Neutrophil (primary cell): ENCODE measurements at regions not wholly inside any gene's neighbourhood (a gene's known extent, or its start where the extent isn't known, plus 50 kb on each side); places are given as distances from the start of the nearest gene placed in this dataset.

Experiments used
- H3K27ac ChIP-seq: fragments of 200-600 bp; sonication (generic); 2 replicates; pipeline ENCODE4 v1.5.1; 2016; ENCODE audit warnings: mild to moderate bottlenecking, moderate library complexity
- H3K27me3 ChIP-seq: fragments of 200-600 bp; sonication (generic); 2 replicates; pipeline ENCODE4 v1.6.0; 2016; ENCODE audit warnings: mild to moderate bottlenecking
- H3K36me3 ChIP-seq: fragments of 200-600 bp; sonication (generic); 2 replicates; pipeline ENCODE4 v1.5.1; 2017
- H3K4me1 ChIP-seq, 2 experiments: fragments of 200-600 bp in 1 of 2; sonication (generic) in 1 of 2; 1 replicate in 1 of 2; 2 replicates in 1 of 2; pipeline versions ENCODE4 v1.5.1 to v1.6.1; 2013 to 2016; ENCODE audit warnings: low read depth in 1 of 2, low read length in 1 of 2, mild to moderate bottlenecking in 1 of 2, moderate library complexity in 1 of 2; ENCODE audit not compliant: control insufficient read depth in 1 of 2, insufficient read depth in 1 of 2
- H3K4me3 ChIP-seq, 2 experiments: fragments of 200-600 bp in 1 of 2; sonication (generic) in 1 of 2; 1 replicate in 1 of 2; 2 replicates in 1 of 2; pipeline ENCODE4 v1.5.1; 2013 to 2016; ENCODE audit warnings: low read depth in 1 of 2, low read length in 1 of 2, mild to moderate bottlenecking in 1 of 2, moderate library complexity in 1 of 2
- H3K9me3 ChIP-seq: fragments of 200-600 bp; sonication (generic); 2 replicates; pipeline ENCODE4 v1.5.1; 2016
- CTCF ChIP-seq: fragments of 200-600 bp; sonication (generic); IDR thresholded peaks from 2 replicates; pipeline ENCODE4 v1.5.1; 2016; ENCODE audit warnings: antibody characterized with exemption

DNA sequence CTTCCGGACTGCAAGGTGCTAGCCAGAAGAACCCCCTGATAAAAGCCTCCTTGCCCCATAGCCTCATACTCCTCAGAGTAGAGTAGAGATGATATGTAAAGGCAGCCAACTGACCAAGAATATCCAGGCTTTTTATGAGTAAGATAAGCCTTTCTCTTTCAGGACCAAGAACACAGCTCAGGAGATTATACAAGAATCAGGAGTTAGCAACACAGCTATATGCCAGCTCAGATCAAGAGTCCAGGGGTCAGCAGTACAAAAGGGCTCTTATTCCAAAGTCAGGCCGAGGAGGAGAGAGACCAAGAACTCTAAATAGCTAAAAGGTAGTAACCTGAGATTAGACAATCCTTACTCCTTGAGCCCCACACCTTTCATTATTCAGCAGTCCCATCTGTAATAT lies 135.3 kb downstream of the BTG1 start:
- H3K36me3 ChIP-seq = no peaks in the 10 kb centered on the region
- no peaks in the 10 kb centered on the region for H3K27me3 ChIP-seq
- TF ChIP-seq CTCF = no peak
- H3K9me3 ChIP-seq = no peaks in the 10 kb centered on the region
- no peak overlapping the region for H3K4me3 ChIP-seq
- no peak overlapping the region for H3K27ac ChIP-seq
- no peaks in the 10 kb centered on the region for H3K4me1 ChIP-seq

DNA sequence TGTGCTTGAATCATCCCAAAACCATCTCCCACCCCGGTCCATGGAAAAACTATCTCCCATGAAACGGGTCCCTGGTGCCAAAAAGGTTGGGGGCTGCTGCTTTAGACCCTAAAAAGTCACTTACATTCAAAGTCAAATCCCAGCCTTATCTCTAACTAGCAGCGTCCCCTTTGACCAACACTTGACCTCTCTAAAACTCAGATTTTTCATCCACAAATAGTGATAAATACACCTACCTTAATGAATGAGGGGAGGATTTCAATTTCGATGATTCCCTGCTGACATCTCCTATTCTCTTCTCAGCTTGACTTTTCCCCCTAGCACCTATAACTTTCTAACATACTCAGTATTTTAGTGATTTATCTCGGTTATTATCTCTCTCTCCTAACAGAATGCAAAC lies 137.3 kb downstream of the BTG1 start:
- no peaks in the 10 kb centered on the region for H3K36me3 ChIP-seq
- H3K27ac ChIP-seq = no peak overlapping the region
- no peaks in the 10 kb centered on the region for H3K4me1 ChIP-seq
- TF ChIP-seq CTCF = no peak
- H3K27me3 ChIP-seq = no peaks in the 10 kb centered on the region
- no peak overlapping the region for H3K4me3 ChIP-seq
- no peaks in the 10 kb centered on the region for H3K9me3 ChIP-seq

GRCh38 chr12:92007787-92008186 lies 137.9 kb downstream of the BTG1 start:
- Histone ChIP-seq H3K27ac (no peak overlapping the region), H3K4me1 (no peaks in the 10 kb centered on the region), H3K4me3 (no peak overlapping the region), H3K36me3 (no peaks in the 10 kb centered on the region), H3K9me3 (no peaks in the 10 kb centered on the region), H3K27me3 (no peaks in the 10 kb centered on the region)
- no peak for TF ChIP-seq CTCF

DNA sequence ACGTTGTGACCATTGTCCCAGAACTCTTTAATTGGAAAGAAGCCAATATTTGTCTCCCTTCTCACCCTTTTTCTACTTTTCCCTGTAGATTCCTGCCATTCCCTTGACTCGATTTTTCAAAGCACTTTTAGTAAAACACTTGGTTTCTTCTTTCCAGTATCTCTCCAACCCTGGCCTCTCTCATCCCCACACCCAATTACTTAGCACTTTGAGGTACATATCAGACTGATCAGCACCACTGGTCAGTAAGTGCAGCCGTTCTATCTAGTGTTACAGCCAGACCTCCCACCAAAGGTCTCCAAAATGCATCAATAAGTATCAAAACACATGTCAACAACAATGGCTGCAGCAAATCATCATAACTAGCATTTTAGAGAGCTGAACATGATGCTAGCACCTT lies 141.9 kb downstream of the BTG1 start:
- no peaks in the 10 kb centered on the region for H3K4me1 ChIP-seq
- H3K27me3 ChIP-seq = no peaks in the 10 kb centered on the region
- H3K9me3 ChIP-seq = no peaks in the 10 kb centered on the region
- no peaks in the 10 kb centered on the region for H3K36me3 ChIP-seq
- no peak for TF ChIP-seq CTCF
- H3K4me3 ChIP-seq = no peak overlapping the region
- no peak overlapping the region for H3K27ac ChIP-seq

DNA sequence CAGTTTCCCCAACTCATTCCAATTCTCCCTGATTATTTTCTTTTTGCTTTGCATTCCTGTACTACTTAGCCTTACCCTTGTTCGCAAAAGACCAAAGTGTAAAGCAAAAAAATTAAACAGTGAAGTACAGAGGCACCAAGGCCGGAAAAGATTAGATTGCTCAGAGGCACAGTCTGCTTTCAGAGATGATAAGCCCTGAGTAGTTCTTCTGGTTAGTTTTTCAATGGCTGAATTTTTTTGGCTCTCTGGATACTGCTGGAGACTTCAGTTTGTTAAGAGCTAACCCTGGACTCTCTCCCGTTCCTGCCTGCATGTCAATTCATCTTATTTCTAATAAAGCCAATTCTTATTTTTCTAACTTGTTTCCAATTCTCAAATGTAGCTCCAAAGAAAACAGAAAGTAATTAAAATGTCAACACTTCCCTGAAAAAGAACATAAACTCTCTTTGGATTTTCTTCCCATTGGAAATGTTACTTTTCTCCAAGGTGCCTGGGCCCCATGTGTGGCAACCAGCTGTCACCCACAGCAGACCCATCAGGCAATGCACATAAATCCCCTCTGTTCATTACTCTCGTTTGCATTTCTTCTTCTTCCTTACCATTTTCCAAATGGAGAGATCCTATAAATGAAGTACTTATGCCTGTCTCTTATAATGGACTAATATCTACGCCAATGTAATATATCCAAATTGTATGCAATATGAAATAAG lies 142.8 kb downstream of the BTG1 start:
- TF ChIP-seq CTCF = no peak
- H3K9me3 ChIP-seq = no peaks in the 10 kb centered on the region
- H3K4me1 ChIP-seq = no peaks in the 10 kb centered on the region
- no peaks in the 10 kb centered on the region for H3K36me3 ChIP-seq
- no peaks in the 10 kb centered on the region for H3K27me3 ChIP-seq
- H3K27ac ChIP-seq = no peak overlapping the region
- H3K4me3 ChIP-seq = no peak overlapping the region
